G401.6 (cell line): ENCODE measurements at regions not wholly inside any gene's neighbourhood (a gene's known extent, or its start where the extent isn't known, plus 50 kb on each side); places are given as distances from the start of the nearest gene placed in this dataset.

Experiments
- FAIRE-seq: peaks from 2 replicates; lab custom pipeline; 2012; peaks lifted over from hg19 to GRCh38; lab: Jason Lieb, UNC

- no peak for FAIRE-seq
Measured at GRCh38 chr17:54718286-54718685, 182.4 kb upstream of the TOM1L1 start.

- no peak for FAIRE-seq
Measured at GRCh38 chr17:54727624-54728023, 173.0 kb upstream of the TOM1L1 start.

- no peak for FAIRE-seq
Measured at GRCh38 chr17:54736573-54736972, 164.1 kb upstream of the TOM1L1 start.

- no peak for FAIRE-seq
Measured at GRCh38 chr17:54738496-54738895, 162.2 kb upstream of the TOM1L1 start.

- no peak for FAIRE-seq
Measured at GRCh38 chr17:54744750-54745149, 155.9 kb upstream of the TOM1L1 start.

GRCh38 chr17:54745239-54745638, 155.4 kb upstream of the TOM1L1 start:
- FAIRE-seq: no peak

- no peak for FAIRE-seq
Measured at GRCh38 chr17:54745862-54746261, 154.8 kb upstream of the TOM1L1 start.

- no peak for FAIRE-seq
Measured at GRCh38 chr17:54749157-54749556, 151.5 kb upstream of the TOM1L1 start.

GRCh38 chr17:54754560-54754959, 146.1 kb upstream of the TOM1L1 start:
- no peak for FAIRE-seq

GRCh38 chr17:54760836-54761235, 139.8 kb upstream of the TOM1L1 start:
- FAIRE-seq: no peak

GRCh38 chr17:54770836-54771235, 129.8 kb upstream of the TOM1L1 start:
- FAIRE-seq: no peak

- FAIRE-seq: no peak
Measured at GRCh38 chr17:54771409-54771915, 129.2 kb upstream of the TOM1L1 start.

GRCh38 chr17:54780238-54780637, 120.4 kb upstream of the TOM1L1 start:
- FAIRE-seq: no peak

GRCh38 chr17:54781389-54781788, 119.3 kb upstream of the TOM1L1 start:
- no peak for FAIRE-seq

- no peak for FAIRE-seq
Measured at GRCh38 chr17:54784305-54784704, 116.3 kb upstream of the TOM1L1 start.

- no peak for FAIRE-seq
Measured at GRCh38 chr17:54785643-54786268, 114.9 kb upstream of the TOM1L1 start.

- no peak for FAIRE-seq
Measured at GRCh38 chr17:54789101-54789880, 111.4 kb upstream of the TOM1L1 start.

- no peak for FAIRE-seq
Measured at GRCh38 chr17:54793271-54793670, 107.4 kb upstream of the TOM1L1 start.

- FAIRE-seq: no peak
Measured at GRCh38 chr17:54795046-54795445, 105.6 kb upstream of the TOM1L1 start.

GRCh38 chr17:54807331-54807730, 93.3 kb upstream of the TOM1L1 start:
- no peak for FAIRE-seq

- FAIRE-seq: no peak
Measured at GRCh38 chr17:54813896-54814295, 86.8 kb upstream of the TOM1L1 start.

- FAIRE-seq: no peak
Measured at GRCh38 chr17:54814371-54814770, 86.3 kb upstream of the TOM1L1 start.

GRCh38 chr17:54834086-54834485, 66.6 kb upstream of the TOM1L1 start:
- FAIRE-seq: no peak

GRCh38 chr17:54835015-54835414, 65.6 kb upstream of the TOM1L1 start:
- no peak for FAIRE-seq
